ENCODE measurements at regions not wholly inside any gene's neighbourhood (a gene's known extent, or its start where the extent isn't known, plus 50 kb on each side); places are given as distances from the start of the nearest gene placed in this dataset.
A peak's percentile ranks its signal among the peaks of the same experiment; 100 is the strongest.

DNA sequence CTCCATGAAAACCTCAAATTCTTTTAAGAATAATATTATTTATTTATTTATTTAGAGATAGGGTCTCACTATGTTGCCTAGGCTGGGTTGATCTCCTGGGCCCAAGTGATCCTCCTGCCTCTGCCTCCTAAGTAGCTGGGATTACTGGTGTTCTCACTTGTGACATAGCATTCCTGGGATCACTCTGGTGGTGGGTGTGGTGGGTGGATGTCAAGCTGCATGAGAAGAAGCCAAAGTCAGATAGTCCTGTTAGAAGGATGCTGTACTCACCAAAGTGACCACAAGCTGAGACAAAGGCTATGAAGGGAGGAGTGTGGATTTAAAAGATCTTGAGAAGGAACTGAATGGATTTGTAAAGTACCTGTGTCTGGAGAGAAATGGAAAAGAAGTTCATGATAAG lies 87.9 kb upstream of the SPON1 start:
- no peak for DNase-seq

GRCh38 chr11:13875643-13876042 lies 86.9 kb upstream of the SPON1 start:
- no peak for DNase-seq

- DNase-seq = no peak
Observed at GRCh38 chr11:13876423-13876822, 86.1 kb upstream of the SPON1 start.

- DNase-seq = no peak
Observed at GRCh38 chr11:13878077-13878476, 84.4 kb upstream of the SPON1 start.

GRCh38 chr11:13880634-13881033 lies 81.9 kb upstream of the SPON1 start:
- no peak for DNase-seq

GRCh38 chr11:13881226-13881905 lies 81.2 kb upstream of the SPON1 start:
- DNase-seq = no peak

DNA sequence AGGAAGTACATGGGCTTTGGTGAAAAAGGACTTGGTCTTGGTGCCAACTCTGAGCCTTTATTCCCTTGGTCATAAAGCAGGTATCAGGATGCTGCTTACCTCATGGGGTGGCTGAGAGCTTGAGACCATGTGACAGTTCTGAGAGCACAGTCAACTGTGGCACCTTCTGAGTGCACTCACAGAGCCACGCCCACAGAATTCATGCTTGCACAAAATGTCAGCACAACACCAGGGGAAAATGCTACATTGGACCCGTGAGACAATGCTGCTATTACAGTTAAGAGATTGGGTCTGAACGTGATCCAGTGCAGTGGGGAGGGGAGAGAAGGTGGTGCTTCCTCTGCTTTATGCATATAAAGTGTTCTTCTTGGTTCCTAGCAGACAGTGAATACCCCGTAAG lies 79.5 kb upstream of the SPON1 start:
- peak; percentile 87 for DNase-seq

DNA sequence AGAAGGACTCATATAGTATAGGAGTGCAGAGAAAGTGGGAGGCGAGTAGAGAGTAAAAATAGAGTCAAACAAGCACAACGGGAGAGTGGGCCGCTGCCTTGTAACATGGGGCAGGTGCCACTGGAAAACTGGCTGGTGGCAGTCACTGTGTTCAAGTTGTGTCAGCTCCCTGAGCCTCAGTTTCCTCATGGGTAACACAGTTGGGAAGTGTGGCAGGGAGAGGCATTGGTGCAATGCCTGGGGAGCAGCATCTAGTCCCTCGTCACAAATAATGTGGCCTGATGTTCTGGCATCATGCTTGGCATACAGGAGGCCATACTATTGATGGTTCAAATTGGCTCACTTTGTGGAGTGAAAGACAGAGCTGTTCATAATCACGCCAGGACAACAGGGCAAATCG lies 78.9 kb upstream of the SPON1 start:
- DNase-seq = no peak

DNA sequence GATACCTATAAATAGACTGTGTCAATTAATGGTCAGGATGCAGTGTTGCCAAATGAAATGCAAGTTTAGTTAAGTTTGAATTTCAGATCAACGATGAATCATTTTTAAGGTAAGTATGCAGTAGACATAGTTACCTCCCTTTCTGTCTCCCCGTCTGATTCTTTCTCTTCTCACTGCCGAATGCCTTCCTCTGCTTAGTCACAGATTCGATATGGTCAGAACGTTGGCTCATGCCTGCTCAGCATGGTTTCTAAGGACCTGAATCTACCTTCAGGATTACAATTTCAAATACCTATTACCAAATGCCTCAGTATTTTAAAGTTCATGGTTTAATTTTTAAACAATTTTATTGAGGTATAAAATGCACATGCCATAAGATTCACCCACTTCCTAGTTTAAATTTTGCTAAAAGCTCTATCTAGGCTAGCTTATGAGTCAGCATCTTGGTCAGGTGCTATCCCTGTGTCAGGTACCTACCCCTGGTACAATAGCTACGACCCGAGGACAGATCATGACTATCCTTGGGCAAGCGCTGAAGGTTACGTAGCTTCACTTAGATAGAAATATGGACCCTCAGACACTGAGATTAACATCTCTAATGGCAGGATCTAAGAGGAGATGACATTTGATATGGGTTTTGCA lies 78.2 kb upstream of the SPON1 start:
- no peak for DNase-seq

- peak; percentile 7 for DNase-seq
Observed at GRCh38 chr11:13885083-13885482, 77.4 kb upstream of the SPON1 start.

DNA sequence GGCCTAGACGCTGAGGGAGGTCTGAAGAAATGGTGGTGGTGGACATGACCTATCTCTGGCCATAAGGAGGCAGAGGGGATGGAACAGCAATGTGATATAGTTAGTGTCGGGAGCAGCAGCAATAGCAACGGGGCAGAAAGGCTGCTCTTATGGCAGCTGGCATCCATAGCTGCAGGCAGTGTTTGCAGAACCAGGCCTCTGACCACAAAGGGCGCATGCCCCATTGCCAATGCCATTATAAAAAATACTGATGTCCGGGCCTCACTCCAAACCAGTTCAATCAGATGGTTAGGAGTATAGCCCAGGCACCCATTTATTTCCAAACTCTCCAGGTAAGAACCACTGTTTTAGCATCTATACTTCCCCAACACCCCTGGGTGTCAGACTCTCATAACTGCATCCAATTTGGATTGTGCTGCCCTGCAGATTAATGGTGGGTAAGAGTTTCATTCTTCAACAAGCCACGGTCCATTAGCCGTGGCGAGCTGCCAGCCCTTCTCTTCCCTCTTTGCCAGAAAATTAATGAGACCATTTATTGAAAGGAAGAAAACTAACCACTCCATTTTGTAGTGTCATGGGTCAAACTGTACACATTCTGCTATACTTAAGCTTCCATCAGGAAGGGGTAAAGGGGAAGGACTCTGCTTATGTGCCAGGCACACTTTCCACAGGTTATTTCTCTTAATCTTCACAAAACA lies 72.8 kb upstream of the SPON1 start:
- DNase-seq = peak; percentile 57

- DNase-seq = peak; percentile 95
Observed at GRCh38 chr11:13891911-13892310, 70.6 kb upstream of the SPON1 start.

DNA sequence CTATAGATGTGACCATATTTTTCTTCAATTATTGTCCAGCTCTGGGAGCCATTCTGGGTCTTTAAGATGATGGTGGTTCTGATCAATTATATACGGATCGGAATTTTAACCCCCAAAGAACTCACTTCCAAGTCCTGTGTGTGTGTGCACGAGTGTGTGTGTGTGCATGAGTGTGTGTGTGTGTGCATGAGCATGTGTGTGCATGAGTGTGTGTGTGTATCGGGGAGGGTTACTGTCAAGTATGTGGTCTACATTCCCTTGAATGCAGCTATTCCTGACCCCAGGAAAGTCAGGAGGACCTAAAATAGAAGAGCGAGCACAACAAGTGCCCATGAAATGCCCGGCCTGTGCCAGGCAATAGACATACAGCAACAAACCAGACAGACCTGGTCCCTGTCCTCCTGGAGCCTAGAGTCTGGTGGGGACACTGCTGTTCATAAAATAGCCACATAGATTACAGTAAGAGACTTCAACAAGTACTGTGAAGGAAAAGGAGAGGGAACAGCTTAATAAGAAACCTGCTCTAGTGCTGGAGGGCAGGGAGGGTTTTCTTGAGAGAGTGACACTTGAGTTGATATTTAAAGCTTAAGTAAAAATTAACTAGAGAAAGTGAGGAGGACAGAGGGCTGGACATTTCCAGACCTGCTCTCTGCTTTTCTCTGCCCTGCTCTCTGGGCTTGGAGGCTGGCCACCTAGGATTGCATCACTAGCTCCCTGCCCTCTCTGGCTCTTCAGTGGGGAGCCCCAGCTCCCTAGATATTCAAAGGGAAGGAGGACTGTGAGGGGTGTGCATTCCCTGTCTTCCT lies 66.1 kb upstream of the SPON1 start:
- no peak for DNase-seq

- no peak for DNase-seq
Observed at GRCh38 chr11:13896981-13897353, 65.6 kb upstream of the SPON1 start.

DNA sequence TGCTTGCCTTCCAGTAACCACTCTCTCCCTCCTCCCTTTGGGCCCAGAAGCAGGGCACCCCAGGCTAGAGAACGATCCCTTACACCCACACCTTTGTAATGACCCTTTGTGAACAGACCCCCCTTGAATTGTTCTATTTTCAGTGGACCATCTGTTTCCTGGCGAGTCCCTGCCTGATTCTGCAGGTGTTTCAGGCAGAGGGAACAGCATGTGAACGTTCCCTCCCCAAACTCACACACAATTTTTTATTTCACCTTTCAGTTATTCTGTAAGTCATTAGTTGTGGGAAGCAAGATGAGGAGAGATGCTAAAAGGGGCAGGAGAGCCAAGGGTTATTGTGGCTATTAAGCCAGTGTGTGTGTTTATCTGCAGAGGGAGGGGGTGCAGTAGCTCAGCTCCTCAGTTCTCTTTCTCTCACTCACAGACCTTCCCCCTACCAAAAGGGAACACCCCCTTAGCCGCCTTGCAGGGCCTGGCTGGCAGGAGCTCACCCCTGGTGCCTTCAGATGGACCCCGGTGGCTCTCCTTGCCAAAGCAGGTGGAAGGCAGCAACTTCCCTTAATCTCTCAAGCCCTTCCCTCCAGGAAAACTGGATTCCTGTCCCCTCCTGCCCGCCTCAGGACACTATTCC lies 64.8 kb upstream of the SPON1 start:
- no peak for DNase-seq

DNA sequence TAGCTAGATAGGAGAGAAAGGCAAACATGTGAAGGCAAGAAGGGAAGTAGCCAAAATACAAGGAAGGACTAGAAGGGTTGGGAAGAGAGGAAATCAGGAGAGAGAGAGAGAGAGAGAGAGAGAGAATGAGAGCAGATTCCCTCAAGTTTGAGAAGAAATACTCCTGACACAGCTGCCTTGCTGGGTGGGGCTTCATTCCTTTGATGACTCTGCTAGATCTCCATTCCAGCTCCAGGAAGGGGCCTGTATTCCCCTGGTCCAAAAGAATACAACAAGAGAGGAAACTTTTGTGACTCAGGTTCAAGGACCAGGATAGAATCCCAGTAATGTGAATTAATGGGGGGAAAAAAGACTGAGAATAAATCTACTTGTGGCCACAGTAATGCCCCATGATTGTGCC lies 62.9 kb upstream of the SPON1 start:
- no peak for DNase-seq

DNA sequence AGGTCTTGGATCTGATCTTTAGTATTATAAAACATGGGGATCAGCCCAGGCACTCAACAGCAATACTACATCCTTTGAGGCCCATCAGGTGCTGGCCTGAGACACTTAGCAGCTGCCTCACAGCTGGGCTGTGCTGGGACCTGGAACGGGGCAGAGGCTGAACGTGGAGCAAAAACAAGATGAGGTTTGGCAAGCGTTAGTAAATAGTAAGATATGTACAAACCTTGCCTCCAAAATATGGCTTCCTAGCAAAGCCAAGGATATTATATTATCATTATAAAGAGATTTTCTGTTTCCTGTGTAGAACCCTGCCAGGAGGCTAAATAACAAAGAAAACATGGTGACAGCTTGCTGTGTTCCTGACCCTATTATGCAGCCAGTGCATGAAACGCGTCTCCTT lies 60.0 kb upstream of the SPON1 start:
- no peak for DNase-seq

DNA sequence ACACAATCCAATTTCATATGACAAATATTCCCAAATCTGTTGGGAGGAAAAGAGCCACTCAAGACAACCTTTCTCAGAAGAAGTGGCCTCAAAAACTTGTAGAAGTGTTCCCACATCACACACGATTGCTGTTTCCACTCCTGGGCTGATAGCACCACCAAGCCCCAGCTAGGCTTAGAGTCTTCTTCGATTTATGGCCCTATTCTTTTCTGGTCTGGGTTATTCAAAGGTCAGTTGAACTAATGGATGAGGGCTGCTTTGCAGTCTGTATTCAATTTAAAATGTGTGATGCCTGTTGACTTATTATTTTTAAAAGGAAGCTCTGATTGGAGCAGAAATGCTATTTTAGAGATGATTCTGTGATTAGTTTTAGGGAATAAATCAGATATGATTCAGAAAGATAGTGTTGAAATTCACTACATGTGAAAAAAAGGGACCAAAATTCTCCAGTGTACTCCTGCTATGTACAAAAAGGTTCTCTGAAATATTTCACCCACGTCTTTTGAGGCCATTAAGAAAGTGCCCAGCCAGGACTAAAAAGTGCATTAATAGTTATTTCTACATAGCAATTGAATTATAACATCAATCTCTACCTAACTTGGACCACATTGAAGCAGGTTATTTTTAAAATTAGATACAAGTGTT lies 57.3 kb upstream of the SPON1 start:
- no peak for DNase-seq

DNA sequence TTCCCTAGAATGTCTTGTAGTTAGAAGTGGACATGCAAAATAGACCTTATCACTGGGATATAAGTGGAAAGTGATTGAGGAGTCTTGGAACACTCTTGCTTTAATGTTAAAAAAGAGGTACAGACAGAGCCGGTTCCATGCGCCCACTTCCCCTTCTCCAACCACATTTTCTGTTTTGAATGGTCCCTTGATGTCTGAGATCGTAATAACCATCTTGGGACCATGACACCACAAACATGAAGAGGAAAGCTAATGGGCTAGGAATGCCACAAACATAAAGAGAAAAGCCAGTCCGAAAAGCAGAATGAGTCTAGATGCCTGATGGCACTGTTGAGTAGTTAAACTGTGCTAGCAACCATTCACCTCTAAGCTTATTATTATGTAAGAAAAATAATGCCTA lies 54.8 kb upstream of the SPON1 start:
- DNase-seq = no peak

- DNase-seq = no peak
Observed at GRCh38 chr11:13908535-13908934, 54.0 kb upstream of the SPON1 start.
